Endothelial cell of umbilical vein (primary cell): ENCODE measurements at regions not wholly inside any gene's neighbourhood (a gene's known extent, or its start where the extent isn't known, plus 50 kb on each side); places are given as distances from the start of the nearest gene placed in this dataset.

Experiments used
- BruUV-seq: library from RNA; stranded (reverse); fragments of 400-500 nt; replicated peaks from 2 replicates; lab custom pipeline; 2021; lab: Mats Ljungman, UMichigan
- CTCF ChIA-PET: fragments of 300-600, 350-600 bp; sonication (Branson Sonifier 250); formaldehyde crosslinking; loops from one replicate; lab custom pipeline; 2021; ENCODE audit warnings: antibody characterized with exemption, inconsistent platforms; lab: Charles Lee
- POLR2A ChIA-PET: fragments of 300-600, 350-600 bp; sonication (Branson Sonifier 250); formaldehyde crosslinking; loops from one replicate; lab custom pipeline; 2021; ENCODE audit warnings: antibody characterized with exemption, inconsistent platforms; lab: Charles Lee
- DNase-seq: peaks from one replicate; pipeline ENCODE4 v3.0.0-alpha.2; 2011; ENCODE audit warnings: low read depth, low spot score
- FAIRE-seq: peaks from 2 replicates; lab custom pipeline; 2011; peaks lifted over from hg19 to GRCh38; lab: Jason Lieb, UNC
- H2AFZ ChIP-seq: 2 replicates; pipeline ENCODE4 v1.6.0; 2012; ENCODE audit warnings: low read depth, low read length, control low read depth, inconsistent platforms
- H3K27ac ChIP-seq: 2 replicates; pipeline ENCODE4 v1.5.1; 2011; ENCODE audit warnings: low read depth, mild to moderate bottlenecking, control low read depth, low read length, moderate library complexity; ENCODE audit not compliant: insufficient read depth
- H3K27me3 ChIP-seq, 2 experiments: 2 replicates each; pipeline versions ENCODE4 v1.6.0 to v1.6.1; 2011; ENCODE audit warnings: low read length in 2 of 2, mixed read lengths in 1 of 2; ENCODE audit not compliant: control insufficient read depth in 2 of 2, insufficient read depth in 2 of 2
- H3K36me3 ChIP-seq, 2 experiments: 2 replicates in 1 of 2; 3 replicates in 1 of 2; pipeline ENCODE4 v1.5.1; 2011; ENCODE audit warnings: low read length in 2 of 2, mild to moderate bottlenecking in 1 of 2, moderate library complexity in 1 of 2; ENCODE audit not compliant: control insufficient read depth in 2 of 2, insufficient read depth in 2 of 2; ENCODE audit errors: extremely low read depth in 1 of 2
- H3K4me1 ChIP-seq: 3 replicates; pipeline ENCODE4 v1.5.1; 2011; ENCODE audit warnings: mild to moderate bottlenecking, low read length; ENCODE audit not compliant: control insufficient read depth, insufficient read depth; ENCODE audit errors: extremely low read depth
- H3K4me2 ChIP-seq: 2 replicates; pipeline ENCODE4 v1.6.1; 2011; ENCODE audit warnings: low read length, control low read depth, mixed read lengths; ENCODE audit not compliant: insufficient read depth
- H3K4me3 ChIP-seq, 3 experiments: fragments of 200-600 bp in 1 of 3; sonication (generic), shearing (Covaris generic) in 1 of 3; replicated peaks in 1 of 3; 2 replicates each; pipeline ENCODE4 v1.5.1; 2011 to 2016; ENCODE audit warnings: control low read depth in 3 of 3, low read length in 3 of 3, mild to moderate bottlenecking in 2 of 3, inconsistent platforms in 1 of 3, low read depth in 1 of 3, moderate library complexity in 1 of 3; ENCODE audit not compliant: insufficient read depth in 1 of 3
- H3K79me2 ChIP-seq: 2 replicates; pipeline ENCODE4 v1.6.0; 2012; ENCODE audit warnings: low read length, inconsistent platforms; ENCODE audit not compliant: control insufficient read depth, insufficient read depth
- H3K9ac ChIP-seq: replicated peaks from 2 replicates; pipeline ENCODE3; 2011; ENCODE audit warnings: low read length, control low read depth; ENCODE audit not compliant: insufficient read depth; ENCODE audit errors: extremely low read depth
- H3K9me1 ChIP-seq: replicated peaks from 3 replicates; pipeline ENCODE4 v1.6.0; 2011; ENCODE audit warnings: mild to moderate bottlenecking, low read length; ENCODE audit not compliant: control insufficient read depth, insufficient read depth; ENCODE audit errors: extremely low read depth
- H3K9me3 ChIP-seq: replicated peaks from 2 replicates; pipeline ENCODE4 v1.5.1; 2012; ENCODE audit warnings: low read length, inconsistent platforms; ENCODE audit not compliant: control insufficient read depth, insufficient read depth
- H4K20me1 ChIP-seq: replicated peaks from 2 replicates; pipeline ENCODE3; 2011; ENCODE audit warnings: mild to moderate bottlenecking, low read length; ENCODE audit not compliant: control insufficient read depth, insufficient read depth; ENCODE audit errors: extremely low read depth
- EZH2 ChIP-seq: IDR thresholded peaks from 2 replicates; pipeline ENCODE4 v1.6.1; 2012; ENCODE audit warnings: borderline replicate concordance, low read depth, mild to moderate bottlenecking, moderate library complexity, low read length, inconsistent platforms; ENCODE audit not compliant: severe bottlenecking
- FOS ChIP-seq: IDR thresholded peaks from 2 replicates; pipeline ENCODE4 v1.6.1; 2011; ENCODE audit warnings: mild to moderate bottlenecking, low read length, moderate library complexity, borderline replicate concordance; ENCODE audit not compliant: insufficient read depth
- GATA2 ChIP-seq: IDR thresholded peaks from 2 replicates; pipeline ENCODE4 v1.7.0; 2011; ENCODE audit warnings: low read depth, mild to moderate bottlenecking, moderate library complexity, mixed read lengths, low read length; ENCODE audit not compliant: insufficient read length, insufficient read depth
- JUN ChIP-seq: IDR thresholded peaks from 2 replicates; pipeline ENCODE4 v1.6.1; 2011; ENCODE audit warnings: borderline replicate concordance, low read depth; ENCODE audit not compliant: insufficient read length, insufficient read depth
- MYC ChIP-seq: IDR thresholded peaks from one replicate; pipeline ENCODE4 v1.6.1; 2011; ENCODE audit warnings: mild to moderate bottlenecking, low read depth, low read length
- POLR2A ChIP-seq: IDR thresholded peaks from 2 replicates; pipeline ENCODE4 v1.6.1; 2012; ENCODE audit warnings: low read depth, mild to moderate bottlenecking, control low read depth, low read length
- dilution Hi-C: fragments of 300-500 bp; cut with MboI; formaldehyde crosslinking; loops from one replicate; pipeline ENCODE4 v1.15.0; 2019; ENCODE audit warnings: low sequenced_read_pairs; ENCODE audit not compliant: extremely low pct_ligation_motif_present
- intact Hi-C: fragments of 100-400 bp; cut with micrococcal nuclease; formaldehyde crosslinking; loops from one replicate; pipeline ENCODE4 v1.10.0; 2022
- TF ChIP-seq, protein P1 (sequence below): IDR thresholded peaks from 2 replicates; pipeline ENCODE4 v1.6.1; 2011; ENCODE audit not compliant: insufficient read depth, insufficient read length
- TF ChIP-seq, protein P2 (sequence below), 2 donors: IDR thresholded peaks; 1 replicate in 1 of 2; 2 replicates in 1 of 2; pipeline ENCODE4 v1.5.1; 2011; ENCODE audit warnings: low read length in 2 of 2, mild to moderate bottlenecking in 2 of 2, moderate library complexity in 2 of 2, control low read depth in 1 of 2, inconsistent platforms in 1 of 2, low read depth in 1 of 2; ENCODE audit not compliant: insufficient read depth in 1 of 2; ENCODE audit errors: extremely low read depth in 1 of 2

DNA sequence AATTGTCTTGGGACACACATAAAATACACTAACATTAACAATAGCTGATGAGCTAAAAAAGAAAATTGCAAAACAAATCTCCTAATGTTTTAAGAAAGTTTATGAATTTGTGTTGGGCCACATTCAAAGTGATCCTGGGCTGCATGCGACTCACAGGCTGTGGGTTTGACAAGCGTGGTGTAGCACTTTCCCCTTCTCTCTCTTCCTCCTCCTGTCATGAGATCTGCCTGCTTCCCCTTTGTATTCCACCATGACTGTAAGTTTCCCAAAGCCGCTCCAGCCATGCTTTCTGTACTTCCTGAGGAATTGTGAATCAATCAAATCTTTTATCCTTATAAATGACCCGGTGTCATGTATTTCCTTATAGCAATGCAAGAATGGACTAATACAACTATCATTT, 178.0 kb downstream of the TLR4 start:
- dilution Hi-C loops (no loop called here), intact Hi-C loops (no loop called here)
- Histone ChIP-seq H3K4me2 (no peak overlapping the region), H2AFZ (no peak overlapping the region), H3K9me1 (no peaks in the 10 kb centered on the region), H4K20me1 (no peaks in the 10 kb centered on the region), H3K4me1 (no peaks in the 10 kb centered on the region), H3K27ac (no peak overlapping the region), H3K27me3 (no peaks in the 10 kb centered on the region), H3K4me3 (no peak overlapping the region), H3K36me3 (no peaks in the 10 kb centered on the region), H3K9me3 (no peaks in the 10 kb centered on the region), H3K79me2 (no peaks in the 10 kb centered on the region), H3K9ac (no peak overlapping the region)
- TF ChIP-seq, protein P1, sequence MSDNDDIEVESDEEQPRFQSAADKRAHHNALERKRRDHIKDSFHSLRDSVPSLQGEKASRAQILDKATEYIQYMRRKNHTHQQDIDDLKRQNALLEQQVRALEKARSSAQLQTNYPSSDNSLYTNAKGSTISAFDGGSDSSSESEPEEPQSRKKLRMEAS: no peak
- TF ChIP-seq GATA2: no peak
- TF ChIP-seq EZH2: no peak
- TF ChIP-seq, protein P2, sequence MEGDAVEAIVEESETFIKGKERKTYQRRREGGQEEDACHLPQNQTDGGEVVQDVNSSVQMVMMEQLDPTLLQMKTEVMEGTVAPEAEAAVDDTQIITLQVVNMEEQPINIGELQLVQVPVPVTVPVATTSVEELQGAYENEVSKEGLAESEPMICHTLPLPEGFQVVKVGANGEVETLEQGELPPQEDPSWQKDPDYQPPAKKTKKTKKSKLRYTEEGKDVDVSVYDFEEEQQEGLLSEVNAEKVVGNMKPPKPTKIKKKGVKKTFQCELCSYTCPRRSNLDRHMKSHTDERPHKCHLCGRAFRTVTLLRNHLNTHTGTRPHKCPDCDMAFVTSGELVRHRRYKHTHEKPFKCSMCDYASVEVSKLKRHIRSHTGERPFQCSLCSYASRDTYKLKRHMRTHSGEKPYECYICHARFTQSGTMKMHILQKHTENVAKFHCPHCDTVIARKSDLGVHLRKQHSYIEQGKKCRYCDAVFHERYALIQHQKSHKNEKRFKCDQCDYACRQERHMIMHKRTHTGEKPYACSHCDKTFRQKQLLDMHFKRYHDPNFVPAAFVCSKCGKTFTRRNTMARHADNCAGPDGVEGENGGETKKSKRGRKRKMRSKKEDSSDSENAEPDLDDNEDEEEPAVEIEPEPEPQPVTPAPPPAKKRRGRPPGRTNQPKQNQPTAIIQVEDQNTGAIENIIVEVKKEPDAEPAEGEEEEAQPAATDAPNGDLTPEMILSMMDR (IDR thresholded peaks at IDR 0.05; ENCODE audit: extremely low read depth in 1 of 2, insufficient read depth in 1 of 2, low read depth in 1 of 2, low read length in 2 of 2): no peak
- TF ChIP-seq FOS: no peak
- TF ChIP-seq JUN: no peak
- no peak for TF ChIP-seq MYC
- no peak for TF ChIP-seq POLR2A
- ChIA-PET POLR2A (no interaction called here), CTCF (interaction anchor here (0.6 kb wide), 1 partner anchor 50 kb away, joined by 3 read pairs; no protein-coding TSS in a partner anchor)
- DNase-seq (no peak), FAIRE-seq (no peak)
- no TSS peak for BruUV-seq
